ENCODE measurements at regions not wholly inside any gene's neighbourhood (a gene's known extent, or its start where the extent isn't known, plus 50 kb on each side); places are given as distances from the start of the nearest gene placed in this dataset.

GRCh38 chr17:68714676-68715075, 113.5 kb upstream of the FAM20A start:
- Histone ChIP-seq H3K36me3 (ENCODE audit: insufficient read depth) (no peaks in the 10 kb centered on the region), H3K27me3 (ENCODE audit: insufficient read depth, low read depth) (no peaks in the 10 kb centered on the region), H2AFZ (ENCODE audit: low read depth) (no peak overlapping the region), H3K4me2 (no peak overlapping the region), H4K20me1 (ENCODE audit: insufficient read depth) (no peaks in the 10 kb centered on the region), H3K4me3 (IDR thresholded peaks at IDR 0.05; ENCODE audit: insufficient read depth, low read depth, low read length) (no peak overlapping the region), H3K79me2 (ENCODE audit: insufficient read depth, low read depth) (no peaks in the 10 kb centered on the region), H3K4me1 (ENCODE audit: low read depth, poor library complexity, severe bottlenecking) (no peaks in the 10 kb centered on the region), H3K9ac (no peak overlapping the region), H3K27ac (no peak overlapping the region)
- no peak for TF ChIP-seq CTCF (conservative IDR thresholded peaks at IDR 0.05; ENCODE audit: low read depth, low read length)

- Histone ChIP-seq H3K4me2 (no peak overlapping the region), H3K9ac (no peak overlapping the region), H3K4me1 (ENCODE audit: low read depth, poor library complexity, severe bottlenecking) (no peaks in the 10 kb centered on the region), H2AFZ (ENCODE audit: low read depth) (no peak overlapping the region), H3K4me3 (IDR thresholded peaks at IDR 0.05; ENCODE audit: insufficient read depth, low read depth, low read length) (no peak overlapping the region), H3K27ac (no peak overlapping the region), H4K20me1 (ENCODE audit: insufficient read depth) (no peaks in the 10 kb centered on the region), H3K36me3 (ENCODE audit: insufficient read depth) (no peaks in the 10 kb centered on the region), H3K27me3 (ENCODE audit: insufficient read depth, low read depth) (no peaks in the 10 kb centered on the region), H3K79me2 (ENCODE audit: insufficient read depth, low read depth) (no peaks in the 10 kb centered on the region)
- TF ChIP-seq CTCF (conservative IDR thresholded peaks at IDR 0.05; ENCODE audit: low read depth, low read length), result no peak
Measured at GRCh38 chr17:68711858-68712257, 110.7 kb upstream of the FAM20A start.

- H3K27me3 ChIP-seq (ENCODE audit: insufficient read depth, low read depth), result no peaks in the 10 kb centered on the region
- no peak overlapping the region for H3K9ac ChIP-seq
- H4K20me1 ChIP-seq (ENCODE audit: insufficient read depth), result no peaks in the 10 kb centered on the region
- H2AFZ ChIP-seq (ENCODE audit: low read depth), result no peak overlapping the region
- TF ChIP-seq CTCF (conservative IDR thresholded peaks at IDR 0.05; ENCODE audit: low read depth, low read length), result no peak
- no peaks in the 10 kb centered on the region for H3K4me1 ChIP-seq (ENCODE audit: low read depth, poor library complexity, severe bottlenecking)
- H3K27ac ChIP-seq, result no peak overlapping the region
- H3K4me2 ChIP-seq, result no peak overlapping the region
- H3K36me3 ChIP-seq (ENCODE audit: insufficient read depth), result no peaks in the 10 kb centered on the region
- no peaks in the 10 kb centered on the region for H3K79me2 ChIP-seq (ENCODE audit: insufficient read depth, low read depth)
- H3K4me3 ChIP-seq (IDR thresholded peaks at IDR 0.05; ENCODE audit: insufficient read depth, low read depth, low read length), result no peak overlapping the region
Measured at GRCh38 chr17:68710976-68711375, 109.8 kb upstream of the FAM20A start.

GRCh38 chr17:68710035-68710780, 109.0 kb upstream of the FAM20A start:
- no peak overlapping the region for H3K4me3 ChIP-seq (IDR thresholded peaks at IDR 0.05; ENCODE audit: insufficient read depth, low read depth, low read length)
- H3K79me2 ChIP-seq (ENCODE audit: insufficient read depth, low read depth), result no peaks in the 10 kb centered on the region
- no peaks in the 10 kb centered on the region for H3K36me3 ChIP-seq (ENCODE audit: insufficient read depth)
- no peak overlapping the region for H3K4me2 ChIP-seq
- no peak overlapping the region for H3K9ac ChIP-seq
- no peak overlapping the region for H3K27ac ChIP-seq
- no peaks in the 10 kb centered on the region for H3K4me1 ChIP-seq (ENCODE audit: low read depth, poor library complexity, severe bottlenecking)
- H4K20me1 ChIP-seq (ENCODE audit: insufficient read depth), result no peaks in the 10 kb centered on the region
- TF ChIP-seq CTCF (conservative IDR thresholded peaks at IDR 0.05; ENCODE audit: low read depth, low read length), result no peak
- H2AFZ ChIP-seq (ENCODE audit: low read depth), result no peak overlapping the region
- no peaks in the 10 kb centered on the region for H3K27me3 ChIP-seq (ENCODE audit: insufficient read depth, low read depth)

All from KMS-11 (cell line).